Keratinocyte (primary cell): ENCODE measurements at regions not wholly inside any gene's neighbourhood (a gene's known extent, or its start where the extent isn't known, plus 50 kb on each side); places are given as distances from the start of the nearest gene placed in this dataset.
"Not testable (repeated sequence)": the region's sequence is repeated elsewhere in the genome, so short reads cannot be mapped to it uniquely, and the experiment has no call there.

Experiments
- CTCF ChIP-seq, 3 experiments: IDR thresholded peaks in 1 of 3; conservative IDR thresholded peaks in 1 of 3; optimal IDR thresholded peaks in 1 of 3; 2 replicates in 2 of 3; 3 replicates in 1 of 3; pipeline versions ENCODE3 to v1.5.1; 2011; ENCODE audit warnings: low read length in 3 of 3, mild to moderate bottlenecking in 3 of 3, moderate library complexity in 2 of 3, control low read depth in 1 of 3, inconsistent platforms in 1 of 3; ENCODE audit not compliant: insufficient read depth in 2 of 3; ENCODE audit errors: extremely low read depth in 1 of 3
- EZH2 ChIP-seq: IDR thresholded peaks from one replicate; pipeline ENCODE4 v1.6.1; 2012; ENCODE audit warnings: inconsistent platforms, mild to moderate bottlenecking, low read length, moderate library complexity

- TF ChIP-seq CTCF (optimal IDR thresholded peaks at IDR 0.05 in 1 of 3, IDR thresholded peaks at IDR 0.05 in 1 of 3, conservative IDR thresholded peaks at IDR 0.05 in 1 of 3; ENCODE audit: extremely low read depth in 1 of 3, insufficient read depth in 2 of 3, low read length in 3 of 3); EZH2: not testable (repeated sequence)
Observed at GRCh38 chr2:77684543-77685319, 162.6 kb upstream of the LRRTM4 start.
